Loucy (cell line): ENCODE measurements at regions not wholly inside any gene's neighbourhood (a gene's known extent, or its start where the extent isn't known, plus 50 kb on each side); places are given as distances from the start of the nearest gene placed in this dataset.

Source experiments
- EZH2phosphoT487 ChIP-seq: fragments of 200-600 bp; IDR thresholded peaks from 2 replicates; pipeline ENCODE4 v1.6.1; 2018; ENCODE audit warnings: antibody characterized with exemption, mild to moderate bottlenecking, moderate library complexity, borderline replicate concordance
- TF ChIP-seq, protein P1 (sequence below): fragments of 200-600 bp; sonication (generic); conservative IDR thresholded peaks from 2 replicates; pipeline ENCODE4 v1.5.1; 2014; ENCODE audit warnings: mild to moderate bottlenecking, antibody characterized with exemption, low read length

DNA sequence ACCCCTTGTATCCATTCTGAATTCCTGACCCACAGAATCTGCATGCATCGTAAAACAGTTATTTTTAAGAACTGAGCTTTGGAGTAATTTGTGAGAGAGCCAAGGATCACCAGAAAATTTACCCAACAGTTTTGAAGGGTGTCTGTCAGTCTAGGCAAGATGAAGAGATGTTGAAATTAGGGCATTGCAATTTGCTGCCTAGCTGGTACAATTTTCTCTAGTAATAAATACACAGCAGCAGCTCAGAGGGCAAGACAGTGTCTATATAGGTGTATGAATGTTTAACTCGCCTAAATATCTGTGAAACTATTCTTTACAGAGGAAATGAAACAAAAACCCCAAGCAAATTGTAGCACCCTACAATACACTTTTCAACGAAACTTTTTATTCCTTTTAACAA, 377.8 kb upstream of the POU3F3 start:
- TF ChIP-seq, protein P1, sequence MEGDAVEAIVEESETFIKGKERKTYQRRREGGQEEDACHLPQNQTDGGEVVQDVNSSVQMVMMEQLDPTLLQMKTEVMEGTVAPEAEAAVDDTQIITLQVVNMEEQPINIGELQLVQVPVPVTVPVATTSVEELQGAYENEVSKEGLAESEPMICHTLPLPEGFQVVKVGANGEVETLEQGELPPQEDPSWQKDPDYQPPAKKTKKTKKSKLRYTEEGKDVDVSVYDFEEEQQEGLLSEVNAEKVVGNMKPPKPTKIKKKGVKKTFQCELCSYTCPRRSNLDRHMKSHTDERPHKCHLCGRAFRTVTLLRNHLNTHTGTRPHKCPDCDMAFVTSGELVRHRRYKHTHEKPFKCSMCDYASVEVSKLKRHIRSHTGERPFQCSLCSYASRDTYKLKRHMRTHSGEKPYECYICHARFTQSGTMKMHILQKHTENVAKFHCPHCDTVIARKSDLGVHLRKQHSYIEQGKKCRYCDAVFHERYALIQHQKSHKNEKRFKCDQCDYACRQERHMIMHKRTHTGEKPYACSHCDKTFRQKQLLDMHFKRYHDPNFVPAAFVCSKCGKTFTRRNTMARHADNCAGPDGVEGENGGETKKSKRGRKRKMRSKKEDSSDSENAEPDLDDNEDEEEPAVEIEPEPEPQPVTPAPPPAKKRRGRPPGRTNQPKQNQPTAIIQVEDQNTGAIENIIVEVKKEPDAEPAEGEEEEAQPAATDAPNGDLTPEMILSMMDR = no peak
- no peak for TF ChIP-seq EZH2phosphoT487
